HG03442 (cell line): ENCODE measurements at regions not wholly inside any gene's neighbourhood (a gene's known extent, or its start where the extent isn't known, plus 50 kb on each side); places are given as distances from the start of the nearest gene placed in this dataset.
"Not testable (repeated sequence)": the region's sequence is repeated elsewhere in the genome, so short reads cannot be mapped to it uniquely, and the experiment has no call there.

Experiments
- ATAC-seq: cut with Tn5 transposase; IDR thresholded peaks from one replicate; pipeline ENCODE4 v1.9.1; 2021; ENCODE audit warnings: mild to moderate bottlenecking, moderate library complexity; ENCODE audit not compliant: unreplicated experiment

- ATAC-seq = no peak
Measured at GRCh38 chr11:86749821-86750401, 50.4 kb upstream of the PRSS23 start.

- no peak for ATAC-seq
Measured at GRCh38 chr11:86749376-86749775, 51.0 kb upstream of the PRSS23 start.

GRCh38 chr11:86748296-86748695 lies 52.0 kb upstream of the PRSS23 start:
- no peak for ATAC-seq

GRCh38 chr11:86747801-86748200 lies 52.5 kb upstream of the PRSS23 start:
- no peak for ATAC-seq

- no peak for ATAC-seq
Measured at GRCh38 chr11:86746514-86746913, 53.8 kb upstream of the PRSS23 start.

GRCh38 chr11:86745571-86745970 lies 54.8 kb upstream of the PRSS23 start:
- ATAC-seq = no peak

- ATAC-seq = peak; percentile 55
Measured at GRCh38 chr11:86743223-86744118, 56.9 kb upstream of the PRSS23 start.

GRCh38 chr11:86741839-86742805 lies 58.2 kb upstream of the PRSS23 start:
- ATAC-seq = no peak

- ATAC-seq = no peak
Measured at GRCh38 chr11:86741484-86741835, 58.9 kb upstream of the PRSS23 start.

- peak; percentile 39 for ATAC-seq
Measured at GRCh38 chr11:86740628-86741483, 59.5 kb upstream of the PRSS23 start.

- no peak for ATAC-seq
Measured at GRCh38 chr11:86738568-86738967, 61.8 kb upstream of the PRSS23 start.

GRCh38 chr11:86737737-86738136 lies 62.6 kb upstream of the PRSS23 start:
- ATAC-seq = no peak

- ATAC-seq = no peak
Measured at GRCh38 chr11:86737230-86737629, 63.1 kb upstream of the PRSS23 start.

GRCh38 chr11:86736291-86737143 lies 63.8 kb upstream of the PRSS23 start:
- no peak for ATAC-seq

- no peak for ATAC-seq
Measured at GRCh38 chr11:86735451-86736290, 63.3 kb upstream of the ME3 start.

- not testable (repeated sequence) for ATAC-seq
Measured at GRCh38 chr11:86732739-86733138, 60.3 kb upstream of the ME3 start.

GRCh38 chr11:86732286-86732685 lies 59.9 kb upstream of the ME3 start:
- not testable (repeated sequence) for ATAC-seq

- ATAC-seq = not testable (repeated sequence)
Measured at GRCh38 chr11:86729576-86729975, 57.2 kb upstream of the ME3 start.

- ATAC-seq = no peak
Measured at GRCh38 chr11:86728562-86728961, 56.1 kb upstream of the ME3 start.
